Left lung (tissue), 4 donors: ENCODE measurements at regions not wholly inside any gene's neighbourhood (a gene's known extent, or its start where the extent isn't known, plus 50 kb on each side); places are given as distances from the start of the nearest gene placed in this dataset.

ENCODE experiments used
- ATAC-seq: fragments of 200-7000 bp; cut with Tn5 transposase; one replicate; pipeline ENCODE4 v1.9.1; 2020; ENCODE audit warnings: moderate library complexity
- DNase-seq, 4 donors: peaks; one replicate each; pipeline ENCODE4 v3.0.0-alpha.2; 2013 to 2020
- H3K27ac ChIP-seq, 2 donors: fragments of 200-600 bp; sonication (generic) in 1 of 2; one replicate each; pipeline versions ENCODE4 v1.5.0 to v1.8.0; 2020 to 2021
- H3K27me3 ChIP-seq, 2 donors: fragments of 200-600 bp; sonication (generic) in 1 of 2; one replicate each; pipeline versions ENCODE4 v1.5.0 to v1.8.0; 2020 to 2021
- H3K36me3 ChIP-seq, 2 donors: fragments of 200-600 bp; sonication (generic) in 1 of 2; one replicate each; pipeline versions ENCODE4 v1.5.0 to v1.8.0; 2020 to 2021
- H3K4me1 ChIP-seq, 2 donors: fragments of 200-600 bp; one replicate each; pipeline ENCODE4 v1.8.0; 2021
- H3K4me3 ChIP-seq, 2 donors: fragments of 200-600 bp; sonication (generic) in 1 of 2; one replicate each; pipeline versions ENCODE4 v1.5.0 to v1.8.0; 2020 to 2021; ENCODE audit warnings: mild to moderate bottlenecking in 1 of 2
- H3K9me3 ChIP-seq, 2 donors: fragments of 200-600 bp; sonication (generic) in 1 of 2; one replicate each; pipeline versions ENCODE4 v1.5.0 to v1.8.0; 2020 to 2021
- intact Hi-C, 2 donors: fragments of 100-400 bp; cut with DNase I; formaldehyde crosslinking; loops; one replicate each; pipeline versions ENCODE4 v1.11.2 to v1.14.2; 2022
- TF ChIP-seq, protein P1 (sequence below), 2 donors: fragments of 200-600 bp; sonication (generic) in 1 of 2; IDR thresholded peaks; one replicate each; pipeline versions ENCODE4 v1.5.0 to v1.8.0; 2021; ENCODE audit warnings: antibody characterized with exemption in 2 of 2
- donor health status: DM: no; HTN: yes; CAD: no.
- donor health status: DM: no; HTN: no; CAD: no.

DNA sequence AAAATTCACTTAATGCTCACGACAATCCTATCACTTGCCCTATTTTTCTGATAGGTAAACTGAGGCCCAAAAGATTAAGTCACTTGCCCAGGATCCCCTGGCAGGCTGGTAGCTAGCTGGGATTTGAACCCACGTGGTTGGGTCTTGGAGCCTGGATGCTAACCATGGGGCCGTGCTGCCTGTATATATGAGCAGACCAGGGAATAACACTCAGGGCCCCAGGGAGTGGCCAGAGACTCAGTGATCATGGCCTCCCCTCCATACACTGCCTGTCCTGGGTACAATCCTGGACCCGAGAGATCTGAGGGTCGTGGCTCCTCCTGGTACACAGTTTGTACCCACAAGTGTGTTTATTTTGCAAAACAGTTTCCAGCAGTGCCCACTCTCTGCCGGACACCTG, 116.9 kb upstream of the PTPN1 start:
- no peaks in the 10 kb centered on the region for H3K36me3 ChIP-seq
- no peak overlapping the region for H3K27ac ChIP-seq
- DNase-seq, result no peak
- no peaks in the 10 kb centered on the region for H3K27me3 ChIP-seq
- no peak for ATAC-seq
- TF ChIP-seq, protein P1, sequence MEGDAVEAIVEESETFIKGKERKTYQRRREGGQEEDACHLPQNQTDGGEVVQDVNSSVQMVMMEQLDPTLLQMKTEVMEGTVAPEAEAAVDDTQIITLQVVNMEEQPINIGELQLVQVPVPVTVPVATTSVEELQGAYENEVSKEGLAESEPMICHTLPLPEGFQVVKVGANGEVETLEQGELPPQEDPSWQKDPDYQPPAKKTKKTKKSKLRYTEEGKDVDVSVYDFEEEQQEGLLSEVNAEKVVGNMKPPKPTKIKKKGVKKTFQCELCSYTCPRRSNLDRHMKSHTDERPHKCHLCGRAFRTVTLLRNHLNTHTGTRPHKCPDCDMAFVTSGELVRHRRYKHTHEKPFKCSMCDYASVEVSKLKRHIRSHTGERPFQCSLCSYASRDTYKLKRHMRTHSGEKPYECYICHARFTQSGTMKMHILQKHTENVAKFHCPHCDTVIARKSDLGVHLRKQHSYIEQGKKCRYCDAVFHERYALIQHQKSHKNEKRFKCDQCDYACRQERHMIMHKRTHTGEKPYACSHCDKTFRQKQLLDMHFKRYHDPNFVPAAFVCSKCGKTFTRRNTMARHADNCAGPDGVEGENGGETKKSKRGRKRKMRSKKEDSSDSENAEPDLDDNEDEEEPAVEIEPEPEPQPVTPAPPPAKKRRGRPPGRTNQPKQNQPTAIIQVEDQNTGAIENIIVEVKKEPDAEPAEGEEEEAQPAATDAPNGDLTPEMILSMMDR (IDR thresholded peaks at IDR 0.05), result no peak
- peaks cover 10 to 44% of the 10 kb centered on the region in 2 donors for H3K4me1 ChIP-seq
- H3K9me3 ChIP-seq, result no peaks in the 10 kb centered on the region
- no peak overlapping the region for H3K4me3 ChIP-seq
- intact Hi-C loops, result no loop called here

DNA sequence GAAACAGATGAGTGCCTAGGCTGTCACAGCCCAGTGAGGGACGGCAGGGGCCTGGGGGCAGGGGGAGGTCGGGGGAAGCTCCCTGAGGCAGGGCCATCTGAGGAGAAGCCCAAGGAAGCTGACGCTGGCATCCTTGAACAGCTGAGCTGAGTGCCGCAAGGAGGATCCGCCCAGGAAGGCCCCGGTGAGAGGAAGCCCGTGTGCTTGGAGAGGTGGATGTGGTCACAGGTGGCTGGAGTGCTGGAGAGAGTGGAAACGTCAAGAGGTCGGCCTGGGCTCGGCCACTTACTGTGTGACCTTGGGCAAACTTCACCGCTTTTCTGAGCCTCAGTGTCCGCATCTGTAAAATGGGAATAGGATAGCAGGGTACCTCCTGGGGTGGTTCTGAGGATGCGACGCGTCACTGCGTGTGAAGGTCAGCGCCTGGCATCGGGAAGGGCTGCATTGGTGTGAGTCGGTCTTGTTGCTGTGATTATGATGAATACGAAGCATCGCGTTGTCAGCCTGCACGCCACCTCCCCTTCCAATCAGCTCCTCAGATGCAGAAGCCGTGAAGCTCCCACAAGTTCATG, 116.1 kb upstream of the PTPN1 start:
- DNase-seq, result no peak
- H3K27me3 ChIP-seq, result no peaks in the 10 kb centered on the region

DNA sequence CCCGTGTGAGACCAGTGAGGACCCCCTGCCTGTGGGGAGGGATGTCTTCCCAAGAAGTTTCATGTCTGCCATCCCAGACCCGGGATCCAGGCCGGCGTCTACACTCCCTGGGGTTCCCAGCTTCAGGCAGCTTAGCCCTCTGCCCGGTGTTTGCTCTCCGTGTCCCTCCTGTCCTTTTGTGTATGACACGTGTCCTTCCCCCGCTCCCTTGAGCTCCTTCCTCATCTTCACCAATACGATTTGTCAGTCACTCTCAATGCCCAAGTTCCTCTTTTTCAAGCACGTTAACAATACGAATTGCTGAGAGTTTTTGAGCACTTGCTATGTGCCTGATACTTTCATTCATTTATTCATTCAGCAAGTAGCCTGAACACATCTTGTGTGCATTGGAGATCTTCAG, 115.6 kb upstream of the PTPN1 start:
- Histone ChIP-seq H3K4me1 (peaks cover 23 to 49% of the 10 kb centered on the region in 2 donors), H3K4me3 (no peak overlapping the region), H3K36me3 (no peaks in the 10 kb centered on the region), H3K27me3 (no peaks in the 10 kb centered on the region), H3K9me3 (no peaks in the 10 kb centered on the region), H3K27ac (peak overlapping the region in 1 of 2 donors; percentile 76)
- ATAC-seq (no peak), DNase-seq (peak in 1 of 4 donors; percentile 59)
- intact Hi-C loops, result no loop called here
- TF ChIP-seq, protein P1 (IDR thresholded peaks at IDR 0.05), result no peak

More for the DNA sequence above, 116.1 kb upstream of the PTPN1 start:
- TF ChIP-seq, protein P1 (IDR thresholded peaks at IDR 0.05), result no peak
- Histone ChIP-seq H3K9me3 (no peaks in the 10 kb centered on the region), H3K27ac (peak overlapping the region in 1 of 2 donors; percentile 76), H3K4me1 (peaks cover 18 to 49% of the 10 kb centered on the region in 2 donors), H3K36me3 (no peaks in the 10 kb centered on the region), H3K4me3 (no peak overlapping the region)
- intact Hi-C loops, result no loop called here
- ATAC-seq, result no peak

DNA sequence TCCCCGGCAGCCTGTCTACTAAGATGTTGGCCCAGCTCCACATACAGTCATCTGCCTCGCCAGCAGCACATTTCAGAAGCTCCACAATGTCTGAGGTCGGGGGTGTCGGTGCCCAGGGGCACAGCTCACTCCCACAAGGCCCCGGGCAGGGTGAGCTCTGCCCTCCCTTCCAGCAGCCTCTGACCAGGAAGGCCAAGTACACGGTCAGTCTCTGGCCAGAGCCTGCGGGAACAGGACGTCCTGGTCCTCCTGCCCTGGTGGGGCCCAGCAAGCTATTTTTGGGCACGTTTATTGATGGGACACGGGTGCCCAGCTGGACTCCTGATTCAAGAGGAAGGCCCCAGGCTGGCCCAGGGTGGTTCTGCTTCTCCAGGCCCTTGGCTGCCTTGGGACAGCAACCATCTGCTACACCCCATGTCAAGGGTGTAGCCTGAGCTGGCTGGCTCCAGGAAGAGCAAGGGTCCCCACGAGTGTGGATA, 114.9 kb upstream of the PTPN1 start:
- H3K4me1 ChIP-seq, result peaks cover 30 to 54% of the 10 kb centered on the region in 2 donors
- H3K4me3 ChIP-seq, result no peak overlapping the region
- DNase-seq, result no peak
- ATAC-seq, result peak; percentile 17
- no peaks in the 10 kb centered on the region for H3K27me3 ChIP-seq
- TF ChIP-seq, protein P1 (IDR thresholded peaks at IDR 0.05), result no peak
- intact Hi-C loops, result no loop called here
- no peaks in the 10 kb centered on the region for H3K9me3 ChIP-seq
- no peaks in the 10 kb centered on the region for H3K36me3 ChIP-seq
- peak overlapping the region; percentile 26 to 76 for H3K27ac ChIP-seq

DNA sequence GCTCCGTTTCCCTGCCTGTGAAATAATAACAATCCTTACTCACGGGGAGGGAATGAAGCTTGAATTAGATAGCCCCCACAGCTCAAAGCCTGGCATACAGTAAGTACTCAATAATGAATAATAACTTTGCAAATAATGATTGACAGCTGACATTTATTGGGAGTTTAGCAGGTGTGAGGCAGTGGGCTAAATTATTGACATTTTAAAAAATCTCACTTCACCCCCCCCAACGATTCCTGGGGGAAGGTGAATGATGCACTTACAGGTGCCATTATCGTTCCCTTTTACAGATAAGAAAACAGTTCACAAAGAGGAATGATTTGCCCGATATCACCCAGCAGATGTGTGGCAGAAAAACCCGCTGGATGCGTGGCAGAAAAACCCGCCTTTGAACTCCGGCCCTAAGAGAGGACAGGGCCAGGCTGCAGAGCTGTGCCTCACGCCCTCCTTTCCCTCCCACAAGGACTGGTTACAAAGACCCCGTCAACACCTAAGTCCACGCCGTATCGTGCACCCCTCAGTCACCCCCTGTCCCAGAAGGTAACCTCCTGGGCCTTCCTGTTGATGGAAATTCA, 114.2 kb upstream of the PTPN1 start:
- intact Hi-C loops, result no loop called here
- Histone ChIP-seq H3K27me3 (no peaks in the 10 kb centered on the region), H3K4me3 (no peak overlapping the region), H3K9me3 (no peaks in the 10 kb centered on the region), H3K4me1 (peaks cover 32 to 61% of the 10 kb centered on the region in 2 donors), H3K36me3 (no peaks in the 10 kb centered on the region), H3K27ac (no peak overlapping the region)
- TF ChIP-seq, protein P1 (IDR thresholded peaks at IDR 0.05), result no peak
- DNase-seq (no peak), ATAC-seq (no peak)
